Activated CD8-positive, alpha-beta memory T cell treated with anti-CD3 and anti-CD28 coated beads, Interleukin-2, amount 10 ng/mL, durations not matched to agents 7 days and 5 days (primary cell): ENCODE measurements at regions not wholly inside any gene's neighbourhood (a gene's known extent, or its start where the extent isn't known, plus 50 kb on each side); places are given as distances from the start of the nearest gene placed in this dataset.
"Not testable (repeated sequence)": the region's sequence is repeated elsewhere in the genome, so short reads cannot be mapped to it uniquely, and the experiment has no call there.

ENCODE experiments used
- ATAC-seq: fragments of 150-1000 bp; cut with Tn5 transposase; one replicate; pipeline ENCODE4 v1.10.0; 2021; ENCODE audit warnings: moderate library complexity
- CTCF ChIA-PET: fragments of 350-600 bp; sonication (Branson Sonifier 250); formaldehyde crosslinking; loops from one replicate; lab custom pipeline; 2021; ENCODE audit warnings: antibody characterized with exemption; lab: Charles Lee
- DNase-seq: peaks from one replicate; pipeline ENCODE4 v3.0.0-alpha.2; 2020
- H3K27ac Mint-ChIP-seq: one replicate; pipeline ENCODE4 v1.8.0; 2021; ENCODE audit warnings: mild to moderate bottlenecking, mixed read lengths
- H3K27me3 Mint-ChIP-seq: one replicate; pipeline ENCODE4 v1.8.0; 2021; ENCODE audit warnings: mixed read lengths
- H3K36me3 Mint-ChIP-seq: one replicate; pipeline ENCODE4 v1.8.0; 2021; ENCODE audit warnings: mild to moderate bottlenecking, mixed read lengths
- H3K4me1 Mint-ChIP-seq: one replicate; pipeline ENCODE4 v1.8.0; 2021; ENCODE audit warnings: mixed read lengths
- H3K4me3 Mint-ChIP-seq: one replicate; pipeline ENCODE4 v1.8.0; 2021; ENCODE audit warnings: mild to moderate bottlenecking, moderate library complexity, mixed read lengths
- H3K9me3 Mint-ChIP-seq: one replicate; pipeline ENCODE4 v1.8.0; 2022; ENCODE audit warnings: low read depth, mixed read lengths

- H3K36me3 Mint-ChIP-seq, result peaks cover 1% of the 10 kb centered on the region
- CTCF ChIA-PET, result interaction anchor here (1.3 kb wide), 1 partner anchor 34 kb away, joined by 3 read pairs; no protein-coding TSS in a partner anchor
- no peaks in the 10 kb centered on the region for H3K27me3 Mint-ChIP-seq
- no peak for ATAC-seq
- H3K4me1 Mint-ChIP-seq, result peaks cover 15% of the 10 kb centered on the region
- no peak for DNase-seq
- no peak overlapping the region for H3K27ac Mint-ChIP-seq
- no peak overlapping the region for H3K4me3 Mint-ChIP-seq
- H3K9me3 Mint-ChIP-seq, result no peaks in the 10 kb centered on the region
These were observed 297.8 kb upstream of the SLC39A10 start for GRCh38 chr2:195359043-195359735.

- Mint-ChIP-seq H3K4me3 (no peak overlapping the region), H3K4me1 (peaks cover 15% of the 10 kb centered on the region), H3K36me3 (no peaks in the 10 kb centered on the region), H3K9me3 (no peaks in the 10 kb centered on the region), H3K27me3 (no peaks in the 10 kb centered on the region), H3K27ac (no peak overlapping the region)
- ATAC-seq, result no peak
- no peak for DNase-seq
- CTCF ChIA-PET, result no interaction called here
These were observed 300.0 kb upstream of the SLC39A10 start for GRCh38 chr2:195356920-195357440.

GRCh38 chr2:195356026-195356425 is 301.0 kb upstream of the SLC39A10 start:
- Mint-ChIP-seq H3K36me3 (no peaks in the 10 kb centered on the region), H3K9me3 (no peaks in the 10 kb centered on the region), H3K4me1 (peaks cover 11% of the 10 kb centered on the region), H3K4me3 (no peak overlapping the region), H3K27me3 (no peaks in the 10 kb centered on the region), H3K27ac (no peak overlapping the region)
- ATAC-seq, result no peak
- DNase-seq, result no peak
- CTCF ChIA-PET, result no interaction called here

- DNase-seq (no peak), ATAC-seq (no peak)
- CTCF ChIA-PET, result no interaction called here
- no peak overlapping the region for H3K4me3 Mint-ChIP-seq
- peaks cover 4% of the 10 kb centered on the region for H3K9me3 Mint-ChIP-seq
- no peaks in the 10 kb centered on the region for H3K4me1 Mint-ChIP-seq
- H3K27me3 Mint-ChIP-seq, result no peaks in the 10 kb centered on the region
- no peaks in the 10 kb centered on the region for H3K36me3 Mint-ChIP-seq
- H3K27ac Mint-ChIP-seq, result no peak overlapping the region
These were observed 304.4 kb upstream of the SLC39A10 start for GRCh38 chr2:195352581-195352980.

- Mint-ChIP-seq H3K27me3 (no peaks in the 10 kb centered on the region), H3K36me3 (peaks cover 1% of the 10 kb centered on the region), H3K4me1 (peaks cover 2% of the 10 kb centered on the region), H3K4me3 (no peak overlapping the region), H3K27ac (no peak overlapping the region), H3K9me3 (peaks cover 4% of the 10 kb centered on the region)
- ATAC-seq (no peak), DNase-seq (no peak)
- CTCF ChIA-PET, result no interaction called here
These were observed 313.0 kb upstream of the SLC39A10 start for GRCh38 chr2:195343942-195344530.

GRCh38 chr2:195343540-195343939 is 313.5 kb upstream of the SLC39A10 start:
- ATAC-seq, result no peak
- CTCF ChIA-PET, result no interaction called here
- Mint-ChIP-seq H3K36me3 (peaks cover 1% of the 10 kb centered on the region), H3K4me3 (no peak overlapping the region), H3K27me3 (no peaks in the 10 kb centered on the region), H3K4me1 (peaks cover 2% of the 10 kb centered on the region), H3K9me3 (peaks cover under 1% of the 10 kb centered on the region), H3K27ac (no peak overlapping the region)
- no peak for DNase-seq

GRCh38 chr2:195342061-195342460 is 315.0 kb upstream of the SLC39A10 start:
- DNase-seq, result no peak
- peaks cover 1% of the 10 kb centered on the region for H3K36me3 Mint-ChIP-seq
- no peak overlapping the region for H3K27ac Mint-ChIP-seq
- H3K9me3 Mint-ChIP-seq, result no peaks in the 10 kb centered on the region
- CTCF ChIA-PET, result interaction anchor here (1.1 kb wide), 1 partner anchor 24 kb away, joined by 3 read pairs; no protein-coding TSS in a partner anchor
- no peak overlapping the region for H3K4me3 Mint-ChIP-seq
- H3K4me1 Mint-ChIP-seq, result peaks cover 2% of the 10 kb centered on the region
- no peaks in the 10 kb centered on the region for H3K27me3 Mint-ChIP-seq
- ATAC-seq, result no peak

GRCh38 chr2:195338856-195339255 is 318.2 kb upstream of the SLC39A10 start:
- no peak for ATAC-seq
- CTCF ChIA-PET, result no interaction called here
- DNase-seq, result no peak
- Mint-ChIP-seq H3K27me3 (no peaks in the 10 kb centered on the region), H3K4me1 (peaks cover 2% of the 10 kb centered on the region), H3K4me3 (no peak overlapping the region), H3K9me3 (no peaks in the 10 kb centered on the region), H3K27ac (no peak overlapping the region), H3K36me3 (peaks cover 1% of the 10 kb centered on the region)

- ATAC-seq (no peak), DNase-seq (no peak)
- Mint-ChIP-seq H3K9me3 (no peaks in the 10 kb centered on the region), H3K27ac (no peak overlapping the region), H3K4me3 (no peak overlapping the region), H3K4me1 (no peaks in the 10 kb centered on the region), H3K36me3 (peaks cover 2% of the 10 kb centered on the region), H3K27me3 (no peaks in the 10 kb centered on the region)
- CTCF ChIA-PET, result no interaction called here
These were observed 319.4 kb upstream of the SLC39A10 start for GRCh38 chr2:195337597-195337996.

- H3K4me3 Mint-ChIP-seq, result no peak overlapping the region
- H3K27ac Mint-ChIP-seq, result no peak overlapping the region
These were observed 323.2 kb upstream of the SLC39A10 start for GRCh38 chr2:195333869-195334268.

GRCh38 chr2:195331966-195332365 is 325.1 kb upstream of the SLC39A10 start:
- H3K4me1 Mint-ChIP-seq, result no peaks in the 10 kb centered on the region
- H3K9me3 Mint-ChIP-seq, result peaks cover 3% of the 10 kb centered on the region
- peaks cover 1% of the 10 kb centered on the region for H3K36me3 Mint-ChIP-seq
- no peak overlapping the region for H3K4me3 Mint-ChIP-seq
- ATAC-seq, result no peak
- no peaks in the 10 kb centered on the region for H3K27me3 Mint-ChIP-seq
- no peak overlapping the region for H3K27ac Mint-ChIP-seq
- no peak for DNase-seq
- CTCF ChIA-PET, result no interaction called here

More at GRCh38 chr2:195333869-195334268, 323.2 kb upstream of the SLC39A10 start:
- Mint-ChIP-seq H3K36me3 (peaks cover 1% of the 10 kb centered on the region), H3K9me3 (peaks cover 3% of the 10 kb centered on the region), H3K27me3 (no peaks in the 10 kb centered on the region), H3K4me1 (no peaks in the 10 kb centered on the region)
- CTCF ChIA-PET, result no interaction called here
- ATAC-seq (no peak), DNase-seq (no peak)

- Mint-ChIP-seq H3K4me3 (no peak overlapping the region), H3K4me1 (no peaks in the 10 kb centered on the region)
These were observed 325.9 kb upstream of the SLC39A10 start for GRCh38 chr2:195331129-195331528.

GRCh38 chr2:195330513-195330956 is 326.5 kb upstream of the SLC39A10 start:
- peaks cover 4% of the 10 kb centered on the region for H3K9me3 Mint-ChIP-seq
- CTCF ChIA-PET, result interaction anchor here (0.7 kb wide), 1 partner anchor 736 kb away, joined by 3 read pairs; no protein-coding TSS in a partner anchor
- no peak overlapping the region for H3K4me3 Mint-ChIP-seq
- ATAC-seq (no peak), DNase-seq (no peak)
- no peaks in the 10 kb centered on the region for H3K4me1 Mint-ChIP-seq
- peaks cover 1% of the 10 kb centered on the region for H3K36me3 Mint-ChIP-seq
- H3K27ac Mint-ChIP-seq, result no peak overlapping the region
- peaks cover 2% of the 10 kb centered on the region for H3K27me3 Mint-ChIP-seq

More at GRCh38 chr2:195331129-195331528, 325.9 kb upstream of the SLC39A10 start:
- Mint-ChIP-seq H3K27ac (no peak overlapping the region), H3K36me3 (peaks cover 1% of the 10 kb centered on the region), H3K27me3 (peaks cover 2% of the 10 kb centered on the region), H3K9me3 (peaks cover 4% of the 10 kb centered on the region)
- ATAC-seq, result no peak
- no peak for DNase-seq
- CTCF ChIA-PET, result interaction anchor here (0.7 kb wide), 1 partner anchor 736 kb away, joined by 3 read pairs; no protein-coding TSS in a partner anchor

GRCh38 chr2:195329784-195330183 is 327.2 kb upstream of the SLC39A10 start:
- H3K9me3 Mint-ChIP-seq, CTCF ChIA-PET, H3K27ac Mint-ChIP-seq, H3K27me3 Mint-ChIP-seq, DNase-seq, ATAC-seq, H3K4me1 Mint-ChIP-seq, H3K4me3 Mint-ChIP-seq, H3K36me3 Mint-ChIP-seq: not testable (repeated sequence)
